SIG-M5 (cell line): ENCODE measurements at regions not wholly inside any gene's neighbourhood (a gene's known extent, or its start where the extent isn't known, plus 50 kb on each side); places are given as distances from the start of the nearest gene placed in this dataset.

Experiments used
- DNase-seq: peaks from one replicate; lab custom pipeline; 2025; lab: John Stamatoyannopoulos, UW

DNA sequence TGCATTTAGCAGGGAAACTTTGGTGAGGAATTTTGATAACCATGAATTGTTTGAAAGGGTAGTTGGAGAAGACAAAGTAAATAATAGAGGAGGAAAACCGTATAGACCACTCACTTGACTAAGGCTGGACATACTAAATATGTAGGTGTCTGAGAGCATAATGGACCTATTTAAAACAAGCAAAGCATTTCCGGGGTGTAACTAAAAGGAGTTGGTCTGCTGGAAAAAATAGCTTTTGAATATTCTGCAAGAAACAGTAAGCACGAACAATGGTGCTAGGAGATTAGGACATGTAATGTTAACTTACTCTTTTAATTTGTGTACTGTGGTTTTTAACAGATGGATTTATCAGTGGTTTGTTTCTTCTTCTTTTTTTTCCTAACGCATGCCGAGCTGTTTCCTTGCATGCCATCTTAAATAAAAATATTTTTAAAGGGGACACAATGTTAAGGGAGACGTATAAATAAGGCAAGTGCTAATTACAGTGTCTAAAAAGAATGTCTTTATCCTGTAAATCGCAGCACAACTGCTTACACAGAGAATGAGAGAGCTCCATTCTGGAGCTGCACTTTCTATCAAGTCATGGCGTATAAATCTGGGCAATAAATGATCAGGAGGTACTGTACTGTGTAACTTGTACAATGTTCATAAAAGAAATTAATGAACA lies 492.1 kb downstream of the LMO4 start:
- no peak for DNase-seq

GRCh38 chr1:87821335-87821697 lies 492.6 kb downstream of the LMO4 start:
- DNase-seq = no peak

- peak; percentile 12 for DNase-seq
Measured at GRCh38 chr1:87826681-87827251, 498.1 kb downstream of the LMO4 start.

DNA sequence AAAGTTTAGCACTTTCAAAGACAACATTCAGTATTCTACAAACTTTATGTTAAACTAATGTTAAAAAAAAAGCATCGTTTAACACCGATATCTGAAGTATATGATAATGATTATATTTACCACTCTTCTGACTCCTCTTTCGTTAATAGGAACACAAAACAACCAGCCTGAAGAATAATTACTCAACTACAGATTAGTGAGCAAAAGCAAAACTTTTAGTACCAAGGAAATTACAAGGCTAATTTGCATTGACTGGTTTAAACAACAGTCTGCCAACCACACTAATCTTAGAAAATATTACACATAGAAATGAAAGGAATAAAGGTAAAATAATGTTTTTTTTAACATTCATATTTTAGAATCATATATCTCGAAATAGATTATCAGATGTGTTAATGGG lies 500.7 kb downstream of the LMO4 start:
- DNase-seq = no peak

GRCh38 chr1:87830432-87830978 lies 501.8 kb downstream of the LMO4 start:
- DNase-seq = no peak

- no peak for DNase-seq
Measured at GRCh38 chr1:87833166-87833565, 504.5 kb downstream of the LMO4 start.

- no peak for DNase-seq
Measured at GRCh38 chr1:87834151-87834550, 505.5 kb downstream of the LMO4 start.

- DNase-seq = no peak
Measured at GRCh38 chr1:87834941-87835340, 506.3 kb downstream of the LMO4 start.

- DNase-seq = no peak
Measured at GRCh38 chr1:87840767-87841166, 512.1 kb downstream of the LMO4 start.

- DNase-seq = no peak
Measured at GRCh38 chr1:87841332-87841731, 512.7 kb downstream of the LMO4 start.

- no peak for DNase-seq
Measured at GRCh38 chr1:87842156-87842555, 513.5 kb downstream of the LMO4 start.

GRCh38 chr1:87844251-87844650 lies 515.6 kb downstream of the LMO4 start:
- no peak for DNase-seq

- DNase-seq = no peak
Measured at GRCh38 chr1:87851490-87851889, 522.8 kb downstream of the LMO4 start.

DNA sequence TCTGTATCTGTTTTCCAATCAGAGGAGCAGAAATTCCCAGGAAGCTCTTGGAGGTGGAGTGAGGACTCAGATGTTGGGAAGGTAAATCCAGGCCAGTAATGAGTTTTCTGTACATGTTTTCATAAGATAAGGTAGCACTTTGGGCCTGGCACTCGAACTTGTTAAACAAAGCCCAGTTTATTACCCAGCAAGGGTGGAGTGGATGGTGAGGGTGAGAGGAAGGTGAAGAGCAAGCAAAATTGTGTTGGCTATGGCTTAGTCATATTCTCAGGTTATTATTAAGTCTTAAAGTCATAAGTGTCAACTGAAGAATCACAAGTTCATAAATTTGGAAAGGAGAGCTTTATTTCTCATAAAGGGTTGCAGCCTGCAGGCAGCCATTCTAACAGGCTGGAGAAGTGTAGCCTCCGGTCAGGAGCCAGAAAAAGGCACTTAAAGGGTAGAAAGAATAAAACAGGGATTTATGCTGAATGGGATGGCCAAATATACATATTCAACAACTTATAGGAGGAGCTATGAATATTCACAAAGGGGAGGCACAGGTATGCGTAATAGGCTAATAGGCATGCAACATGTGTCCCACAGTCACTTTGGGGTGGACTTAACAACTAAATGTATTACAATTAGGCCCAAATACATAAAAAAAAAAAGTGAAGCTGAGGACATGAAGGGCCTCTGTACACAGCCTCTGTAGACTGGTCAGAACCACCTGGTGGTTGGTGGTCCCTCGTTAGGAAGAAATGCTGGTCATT lies 523.9 kb downstream of the LMO4 start:
- no peak for DNase-seq

- no peak for DNase-seq
Measured at GRCh38 chr1:87853576-87854351, 525.1 kb downstream of the LMO4 start.

DNA sequence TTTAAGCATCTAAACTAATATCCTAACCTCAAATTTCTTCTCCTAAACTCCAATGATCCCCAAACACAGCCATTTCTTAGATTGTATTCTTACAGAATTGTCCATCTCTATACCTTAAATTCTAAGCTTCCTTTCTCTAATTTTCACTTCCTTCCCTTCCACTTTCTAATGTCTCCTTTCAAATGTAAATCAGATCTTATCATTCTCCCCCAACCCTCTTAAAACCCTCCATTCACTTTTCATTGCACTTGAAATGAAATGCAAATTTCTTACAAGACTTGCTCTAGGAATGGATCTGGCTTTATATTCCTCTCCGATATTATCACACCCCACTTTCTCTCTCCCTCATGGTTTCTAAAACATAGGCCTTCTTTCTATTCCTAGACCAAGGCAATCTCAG lies 534.6 kb downstream of the LMO4 start:
- no peak for DNase-seq

DNA sequence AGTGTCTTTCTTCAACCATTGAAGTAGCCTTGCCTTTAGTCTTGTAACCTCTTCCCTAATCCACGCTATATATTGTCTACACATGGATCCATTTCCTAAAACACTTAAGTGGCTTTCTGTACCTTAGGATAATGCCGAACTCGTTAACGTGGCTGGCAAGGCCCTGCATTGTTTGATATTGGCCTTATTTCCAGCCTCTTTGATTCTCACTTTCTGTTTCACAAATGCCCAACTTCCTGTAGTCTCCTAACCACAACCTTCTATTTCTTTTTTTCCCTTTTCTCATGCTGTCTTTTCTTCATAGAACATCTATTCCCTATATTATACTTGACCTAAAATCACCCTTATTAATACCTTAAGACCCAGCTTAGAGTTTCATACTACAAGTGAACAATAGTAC lies 536.0 kb downstream of the LMO4 start:
- DNase-seq = no peak

- DNase-seq = no peak
Measured at GRCh38 chr1:87866416-87866815, 537.7 kb downstream of the LMO4 start.

DNA sequence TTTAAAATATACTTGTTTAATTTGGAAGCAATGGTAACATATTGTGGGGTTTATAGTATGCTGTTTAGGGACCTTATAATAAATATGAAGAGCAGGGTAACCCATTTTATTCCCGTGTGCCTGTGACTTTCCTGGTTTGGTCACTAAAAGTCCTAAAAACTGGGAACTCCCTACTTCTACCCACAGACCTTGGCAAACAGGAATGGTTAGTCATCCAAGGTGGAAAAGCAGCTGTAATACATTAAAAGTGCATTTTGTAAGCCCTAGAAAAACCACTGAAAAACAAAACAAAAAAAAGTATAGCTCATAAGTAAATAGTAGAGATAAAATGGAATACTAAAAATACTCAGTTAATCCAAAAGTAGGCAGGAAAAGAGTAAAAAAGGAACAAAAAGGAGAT lies 538.9 kb downstream of the LMO4 start:
- DNase-seq = no peak

DNA sequence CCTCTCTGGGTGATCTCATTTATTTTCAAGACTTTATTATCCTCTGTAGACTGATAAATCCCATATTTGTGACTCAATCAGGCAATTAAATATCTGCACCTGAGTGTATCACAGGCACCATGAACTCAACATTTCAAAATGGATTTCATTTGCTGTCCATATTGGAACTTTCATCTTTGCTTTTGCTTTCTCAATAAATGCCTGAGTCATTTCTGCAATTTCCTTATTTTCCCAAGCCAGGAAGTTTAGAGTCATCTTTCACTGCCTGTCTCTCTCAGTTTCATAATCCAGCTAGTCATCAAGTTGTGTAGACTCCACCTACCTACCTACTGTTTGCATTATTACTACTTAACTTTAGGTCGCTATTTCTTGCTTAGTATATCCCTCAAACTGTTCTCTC lies 540.9 kb downstream of the LMO4 start:
- peak; percentile 81 for DNase-seq

- no peak for DNase-seq
Measured at GRCh38 chr1:87872189-87872588, 543.5 kb downstream of the LMO4 start.

DNA sequence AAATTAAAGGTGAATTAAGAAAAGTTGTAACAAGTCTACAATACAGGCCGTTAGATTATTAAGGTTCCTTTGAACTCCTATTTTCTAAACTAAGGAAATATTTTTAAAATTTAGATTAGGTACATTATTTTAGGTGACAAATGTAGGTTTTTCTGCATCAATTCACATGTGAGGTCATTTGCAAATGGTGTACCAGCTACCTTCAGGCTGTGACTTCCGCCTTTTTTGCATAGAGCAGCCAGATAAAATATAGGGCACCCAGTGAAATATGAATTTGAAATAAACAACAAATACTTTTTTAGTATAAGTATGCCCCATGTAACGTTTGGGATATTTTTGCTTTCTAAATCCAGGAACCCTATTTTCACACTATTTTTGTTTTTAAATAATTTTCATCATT lies 544.0 kb downstream of the LMO4 start:
- no peak for DNase-seq
